Prostate gland (tissue), 2 donors: ENCODE measurements at regions not wholly inside any gene's neighbourhood (a gene's known extent, or its start where the extent isn't known, plus 50 kb on each side); places are given as distances from the start of the nearest gene placed in this dataset.

Experiments used
- POLR2AphosphoS5 ChIP-seq: sonication (generic); formaldehyde crosslinking; IDR thresholded peaks from one replicate; pipeline ENCODE4 v1.6.1; 2017; ENCODE audit warnings: antibody characterized with exemption
- TF ChIP-seq, protein P1 (sequence below), 4 experiments: fragments of 200-600 bp in 2 of 4; fragments of 450-650 bp in 2 of 4; sonication (generic) in 2 of 4; IDR thresholded peaks; 1 replicate in 3 of 4; 2 replicates in 1 of 4; pipeline ENCODE4 v1.5.1; 2016 to 2019; ENCODE audit warnings: antibody characterized with exemption in 4 of 4, mild to moderate bottlenecking in 2 of 4, moderate library complexity in 2 of 4

DNA sequence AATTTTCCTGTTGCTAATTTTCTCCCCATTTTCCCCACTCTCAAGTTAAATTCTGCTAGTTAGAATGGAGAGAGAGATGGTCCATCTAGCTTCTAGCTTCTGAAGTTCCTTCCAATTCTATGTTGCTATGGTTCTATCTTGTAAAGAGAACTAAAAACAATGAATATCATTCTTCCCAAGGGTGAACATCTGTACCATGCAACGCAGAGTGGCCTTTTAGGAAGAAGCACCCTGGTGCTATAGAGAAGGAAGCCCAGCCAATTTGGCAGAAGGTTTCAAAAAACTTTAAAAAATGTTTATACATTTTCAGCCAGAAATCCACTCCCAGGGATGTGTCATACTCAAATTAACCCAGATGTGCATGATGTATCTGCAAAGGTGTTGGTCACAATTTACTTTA lies 149.1 kb downstream of the SEMA6D start:
- TF ChIP-seq, protein P1, sequence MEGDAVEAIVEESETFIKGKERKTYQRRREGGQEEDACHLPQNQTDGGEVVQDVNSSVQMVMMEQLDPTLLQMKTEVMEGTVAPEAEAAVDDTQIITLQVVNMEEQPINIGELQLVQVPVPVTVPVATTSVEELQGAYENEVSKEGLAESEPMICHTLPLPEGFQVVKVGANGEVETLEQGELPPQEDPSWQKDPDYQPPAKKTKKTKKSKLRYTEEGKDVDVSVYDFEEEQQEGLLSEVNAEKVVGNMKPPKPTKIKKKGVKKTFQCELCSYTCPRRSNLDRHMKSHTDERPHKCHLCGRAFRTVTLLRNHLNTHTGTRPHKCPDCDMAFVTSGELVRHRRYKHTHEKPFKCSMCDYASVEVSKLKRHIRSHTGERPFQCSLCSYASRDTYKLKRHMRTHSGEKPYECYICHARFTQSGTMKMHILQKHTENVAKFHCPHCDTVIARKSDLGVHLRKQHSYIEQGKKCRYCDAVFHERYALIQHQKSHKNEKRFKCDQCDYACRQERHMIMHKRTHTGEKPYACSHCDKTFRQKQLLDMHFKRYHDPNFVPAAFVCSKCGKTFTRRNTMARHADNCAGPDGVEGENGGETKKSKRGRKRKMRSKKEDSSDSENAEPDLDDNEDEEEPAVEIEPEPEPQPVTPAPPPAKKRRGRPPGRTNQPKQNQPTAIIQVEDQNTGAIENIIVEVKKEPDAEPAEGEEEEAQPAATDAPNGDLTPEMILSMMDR (IDR thresholded peaks at IDR 0.05), result no peak
- TF ChIP-seq POLR2AphosphoS5, result no peak
